Body of pancreas (tissue), 4 donors: ENCODE measurements at regions not wholly inside any gene's neighbourhood (a gene's known extent, or its start where the extent isn't known, plus 50 kb on each side); places are given as distances from the start of the nearest gene placed in this dataset.

ENCODE experiments used
- ATAC-seq: fragments of 150-250 bp; one replicate; pipeline ENCODE4 v1.9.1; 2016
- DNase-seq, 4 donors: peaks; one replicate each; pipeline ENCODE4 v3.0.0-alpha.2; 2019
- H3K27ac ChIP-seq, 4 donors: fragments of 200-600 bp; sonication (generic); 1 replicate in 3 of 4; 2 replicates in 1 of 4; pipeline versions ENCODE4 v1.5.1 to v1.6.1; 2016 to 2019; ENCODE audit warnings: mild to moderate bottlenecking in 1 of 4, mixed read lengths in 1 of 4, moderate library complexity in 1 of 4
- H3K27me3 ChIP-seq, 2 donors: fragments of 200-600 bp; sonication (generic); one replicate each; pipeline ENCODE4 v1.6.0; 2016; ENCODE audit warnings: mild to moderate bottlenecking in 1 of 2
- H3K36me3 ChIP-seq, 2 donors: fragments of 200-600 bp; sonication (generic); replicated peaks in 1 of 2; 2 replicates each; pipeline ENCODE4 v1.5.1; 2016; ENCODE audit warnings: low read depth in 2 of 2; ENCODE audit not compliant: insufficient read depth in 1 of 2
- H3K4me1 ChIP-seq: fragments of 200-600 bp; sonication (generic); one replicate; pipeline ENCODE4 v1.6.0; 2016
- H3K4me3 ChIP-seq, 2 donors: fragments of 200-600 bp; sonication (generic); 1 replicate in 1 of 2; 2 replicates in 1 of 2; pipeline ENCODE4 v1.5.1; 2016 to 2019
- H3K9me3 ChIP-seq, 3 donors: fragments of 200-600 bp; sonication (generic); 1 replicate in 2 of 3; 2 replicates in 1 of 3; pipeline ENCODE4 v1.5.1; 2016
- CTCF ChIP-seq, 7 experiments: fragments of 450-650 bp in 4 of 7; fragments of 200-600 bp in 3 of 7; sonication (generic) in 3 of 7; IDR thresholded peaks; one replicate each; pipeline ENCODE4 v1.5.1; 2016 to 2019; ENCODE audit warnings: antibody characterized with exemption in 7 of 7
- POLR2A ChIP-seq, 3 donors: fragments of 450-650 bp; IDR thresholded peaks; one replicate each; pipeline ENCODE4 v1.6.1; 2016; ENCODE audit warnings: antibody characterized with exemption in 3 of 3, mild to moderate bottlenecking in 2 of 3
- WGBS, 2 donors: methylation state at CpG; one replicate each; pipeline ENCODE4 v1.1.5; 2017; 5-methylcytosine and 5-hydroxymethylcytosine counted together
- intact Hi-C: fragments of 100-400 bp; cut with DNase I; formaldehyde crosslinking; loops from one replicate; pipeline ENCODE4 v1.15.1; 2023

- no peak overlapping the region for H3K4me3 ChIP-seq
- TF ChIP-seq CTCF (IDR thresholded peaks at IDR 0.05) (no peak), POLR2A (IDR thresholded peaks at IDR 0.05) (no peak)
- no peaks in the 10 kb centered on the region for H3K9me3 ChIP-seq
- no peak for ATAC-seq
- H3K27me3 ChIP-seq: no peaks in the 10 kb centered on the region
- no peaks in the 10 kb centered on the region for H3K36me3 ChIP-seq
- no peak for DNase-seq
- WGBS, 2 donors: 53 to 55% methylated on average over 2 of the region's 2 CpGs
- intact Hi-C loops: no loop called here
- no peak overlapping the region for H3K27ac ChIP-seq
- peaks cover 7% of the 10 kb centered on the region for H3K4me1 ChIP-seq
Measured at GRCh38 chr4:157590679-157591078, 370.2 kb downstream of the GRIA2 start.

GRCh38 chr4:157587681-157588423, 367.3 kb downstream of the GRIA2 start:
- Histone ChIP-seq H3K27ac (no peak overlapping the region), H3K9me3 (no peaks in the 10 kb centered on the region), H3K27me3 (no peaks in the 10 kb centered on the region), H3K36me3 (no peaks in the 10 kb centered on the region), H3K4me1 (peaks cover 7% of the 10 kb centered on the region), H3K4me3 (no peak overlapping the region)
- ATAC-seq: no peak
- intact Hi-C loops: no loop called here
- 72 to 77% methylated on average over 5 of the region's 5 CpGs for WGBS, 2 donors
- no peak for TF ChIP-seq CTCF (IDR thresholded peaks at IDR 0.05)
- TF ChIP-seq POLR2A (IDR thresholded peaks at IDR 0.05): no peak
- DNase-seq: no peak

GRCh38 chr4:157582141-157582540, 361.6 kb downstream of the GRIA2 start:
- ATAC-seq: no peak
- no peaks in the 10 kb centered on the region for H3K36me3 ChIP-seq

GRCh38 chr4:157576671-157577217, 356.2 kb downstream of the GRIA2 start:
- no peak overlapping the region for H3K4me3 ChIP-seq
- no peaks in the 10 kb centered on the region for H3K9me3 ChIP-seq
- H3K27me3 ChIP-seq: no peaks in the 10 kb centered on the region
- 68 to 78% methylated on average over 4 of the region's 4 CpGs for WGBS, 2 donors
- no peak for DNase-seq
- peaks cover 9% of the 10 kb centered on the region for H3K4me1 ChIP-seq
- intact Hi-C loops: no loop called here
- no peak for ATAC-seq
- H3K27ac ChIP-seq: no peak overlapping the region
- no peak for TF ChIP-seq POLR2A (IDR thresholded peaks at IDR 0.05)
- no peak for TF ChIP-seq CTCF (IDR thresholded peaks at IDR 0.05)
- no peaks in the 10 kb centered on the region for H3K36me3 ChIP-seq

More at GRCh38 chr4:157582141-157582540, 361.6 kb downstream of the GRIA2 start:
- 93 to 94% methylated on average over 2 of the region's 2 CpGs for WGBS, 2 donors
- H3K4me1 ChIP-seq: no peaks in the 10 kb centered on the region
- no peaks in the 10 kb centered on the region for H3K9me3 ChIP-seq
- no peak overlapping the region for H3K27ac ChIP-seq
- no peaks in the 10 kb centered on the region for H3K27me3 ChIP-seq
- TF ChIP-seq CTCF (IDR thresholded peaks at IDR 0.05): no peak
- no peak for TF ChIP-seq POLR2A (IDR thresholded peaks at IDR 0.05)
- DNase-seq: no peak
- H3K4me3 ChIP-seq: no peak overlapping the region
- intact Hi-C loops: no loop called here

GRCh38 chr4:157575339-157575738, 354.8 kb downstream of the GRIA2 start:
- no peak overlapping the region for H3K4me3 ChIP-seq
- ATAC-seq (no peak), DNase-seq (no peak)
- H3K9me3 ChIP-seq: no peaks in the 10 kb centered on the region
- TF ChIP-seq POLR2A (IDR thresholded peaks at IDR 0.05) (no peak), CTCF (IDR thresholded peaks at IDR 0.05) (no peak)
- intact Hi-C loops: no loop called here
- 94 to 100% methylated on average over 6 to 8 of the region's 8 CpGs for WGBS, 2 donors
- H3K27ac ChIP-seq: no peak overlapping the region
- H3K4me1 ChIP-seq: peaks cover 9% of the 10 kb centered on the region
- H3K27me3 ChIP-seq: no peaks in the 10 kb centered on the region
- no peaks in the 10 kb centered on the region for H3K36me3 ChIP-seq
